SK-N-SH treated with all-trans-retinoic acid at 6 μM for 48 hours (cell line): ENCODE measurements at regions not wholly inside any gene's neighbourhood (a gene's known extent, or its start where the extent isn't known, plus 50 kb on each side); places are given as distances from the start of the nearest gene placed in this dataset.

Source experiments
- BACH2 ChIP-seq: fragments of 250-450 bp; sonication (Bioruptor Pico); IDR thresholded peaks from 2 replicates; pipeline ENCODE4 v1.9.0; 2021; ENCODE audit warnings: mild to moderate bottlenecking, borderline replicate concordance
- CREB5 ChIP-seq: fragments of 250-450 bp; sonication (Bioruptor Pico); IDR thresholded peaks from 2 replicates; pipeline ENCODE4 v1.5.1; 2020; ENCODE audit warnings: low read depth, mild to moderate bottlenecking, moderate library complexity
- ESRRG ChIP-seq: fragments of 250-450 bp; sonication (Bioruptor Pico); IDR thresholded peaks from 2 replicates; pipeline ENCODE4 v1.6.1; 2021; ENCODE audit warnings: mild to moderate bottlenecking
- ISL1 ChIP-seq: fragments of 250-450 bp; sonication (Bioruptor Pico); IDR thresholded peaks from 2 replicates; pipeline ENCODE4 v2.1.2; 2022; ENCODE audit warnings: mild to moderate bottlenecking, moderate library complexity
- OSR1 ChIP-seq: fragments of 250-450 bp; sonication (Bioruptor Pico); IDR thresholded peaks from 2 replicates; pipeline ENCODE4 v1.8.0; 2022; ENCODE audit warnings: moderate library complexity, mild to moderate bottlenecking, inconsistent platforms
- POU6F1 ChIP-seq: fragments of 250-450 bp; sonication (Bioruptor Pico); IDR thresholded peaks from 2 replicates; pipeline ENCODE4 v1.8.0; 2021; ENCODE audit warnings: low read depth, mild to moderate bottlenecking, moderate library complexity, borderline replicate concordance
- TCF4 ChIP-seq: fragments of 250-450 bp; sonication (Bioruptor Pico); IDR thresholded peaks from 2 replicates; pipeline ENCODE4 v1.8.0; 2021; ENCODE audit warnings: mild to moderate bottlenecking, moderate library complexity, borderline replicate concordance
- ZC3H10 ChIP-seq: fragments of 250-450 bp; sonication (Bioruptor Pico); IDR thresholded peaks from 2 replicates; pipeline ENCODE4 v1.5.1; 2021; ENCODE audit warnings: mild to moderate bottlenecking, moderate library complexity
- ZFP3 ChIP-seq: fragments of 250-450 bp; sonication (Bioruptor Pico); IDR thresholded peaks from 2 replicates; pipeline ENCODE4 v1.5.0; 2020; ENCODE audit warnings: mild to moderate bottlenecking, moderate library complexity
- ZNF8 ChIP-seq: fragments of 450-650 bp; formaldehyde crosslinking; IDR thresholded peaks from 2 replicates; pipeline ENCODE4 v1.5.0; 2020; ENCODE audit warnings: mild to moderate bottlenecking, moderate library complexity

GRCh38 chr20:9928955-9929354 lies 90.1 kb upstream of the PAK5 start:
- TF ChIP-seq TCF4 (CRISPR knock-in tag) (no peak), OSR1 (no peak), ESRRG (no peak), ZFP3 (no peak), POU6F1 (CRISPR knock-in tag) (no peak), CREB5 (no peak), ISL1 (CRISPR knock-in tag) (no peak), BACH2 (CRISPR knock-in tag) (no peak), ZC3H10 (CRISPR knock-in tag) (no peak), ZNF8 (CRISPR knock-in tag) (no peak)
